NCI-H774 (cell line): ENCODE measurements at regions not wholly inside any gene's neighbourhood (a gene's known extent, or its start where the extent isn't known, plus 50 kb on each side); places are given as distances from the start of the nearest gene placed in this dataset.

ENCODE experiments used
- DNase-seq: peaks from one replicate; lab custom pipeline; 2025; lab: John Stamatoyannopoulos, UW

GRCh38 chr3:59698091-59698490 lies 648.3 kb upstream of the CFAP20DC start:
- no peak for DNase-seq

DNA sequence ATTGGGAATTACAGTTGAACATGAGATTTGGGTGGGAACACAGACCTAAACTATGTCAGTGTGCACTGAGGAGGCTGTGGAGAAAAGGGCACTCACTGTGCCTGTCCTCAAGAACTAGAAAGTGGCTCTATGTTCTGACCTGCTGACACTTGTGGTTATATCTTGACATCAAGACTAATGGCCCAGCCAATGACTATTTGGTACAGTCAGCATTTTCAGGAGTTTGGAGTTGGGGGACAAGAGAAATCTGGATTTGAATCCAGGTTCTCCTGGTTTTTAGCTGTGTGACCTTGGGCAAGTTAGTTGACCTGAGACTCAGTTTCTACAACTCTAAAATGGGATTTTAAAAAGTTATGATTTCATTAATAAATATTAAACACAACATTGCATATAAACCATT lies 647.0 kb upstream of the CFAP20DC start:
- DNase-seq = no peak

DNA sequence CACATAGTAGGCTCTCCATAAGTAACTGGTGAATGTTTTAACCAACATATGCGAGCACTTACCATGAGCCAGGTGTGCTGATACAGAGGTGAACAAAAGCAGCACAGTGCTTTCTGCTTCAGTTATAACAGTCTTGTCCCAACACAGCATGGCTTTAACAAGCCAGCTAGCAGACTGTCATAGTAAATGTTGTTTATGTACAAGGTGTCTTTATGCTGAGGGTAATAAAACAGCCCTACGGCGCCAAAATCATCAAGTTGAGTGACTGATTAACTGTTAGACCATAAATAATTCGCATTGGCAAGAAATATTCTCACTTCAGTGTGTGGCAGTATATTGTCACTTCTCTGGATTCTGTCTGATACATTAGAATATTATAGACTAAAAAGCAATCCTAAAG lies 646.0 kb upstream of the CFAP20DC start:
- no peak for DNase-seq

DNA sequence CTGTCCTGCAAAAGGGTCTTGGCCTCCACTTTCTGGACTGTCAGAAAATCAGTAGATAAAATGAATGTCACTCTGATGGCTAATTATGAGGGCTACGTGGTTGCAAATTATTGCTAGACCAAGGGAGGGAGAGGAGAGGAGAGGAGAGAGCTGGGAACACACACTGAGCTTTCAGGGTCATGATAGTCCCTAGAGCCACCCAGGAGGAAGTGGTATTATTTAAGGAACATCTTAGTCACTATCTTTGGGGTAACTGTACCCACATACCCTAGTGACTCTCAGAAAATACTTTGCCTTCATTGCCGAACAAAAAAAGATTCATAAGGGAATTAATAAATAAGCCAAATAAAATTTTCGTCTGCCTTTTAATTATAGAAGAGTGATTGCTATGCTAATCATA lies 642.3 kb upstream of the CFAP20DC start:
- no peak for DNase-seq

GRCh38 chr3:59690886-59691285 lies 641.1 kb upstream of the CFAP20DC start:
- DNase-seq = no peak

GRCh38 chr3:59688636-59689035 lies 638.8 kb upstream of the CFAP20DC start:
- DNase-seq = no peak

DNA sequence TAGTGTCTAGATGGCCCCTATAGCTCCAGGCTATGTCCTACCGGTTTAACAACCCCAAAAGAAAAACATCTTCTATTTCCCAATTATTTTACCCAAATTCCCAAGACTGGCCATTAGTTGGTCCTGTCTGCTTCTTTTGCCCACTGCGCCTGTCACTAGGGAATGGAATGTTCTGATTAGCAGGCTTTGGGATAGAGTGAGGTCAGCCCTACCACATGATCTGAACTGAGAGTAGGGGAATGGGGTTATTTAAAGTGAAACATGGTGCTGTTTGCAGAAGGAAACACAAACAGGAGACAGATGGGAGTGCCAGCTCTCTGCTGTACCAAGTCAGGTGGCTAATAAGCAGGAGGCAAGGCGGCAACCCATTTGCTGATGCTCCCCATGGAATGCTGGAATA lies 635.6 kb upstream of the CFAP20DC start:
- DNase-seq = no peak

DNA sequence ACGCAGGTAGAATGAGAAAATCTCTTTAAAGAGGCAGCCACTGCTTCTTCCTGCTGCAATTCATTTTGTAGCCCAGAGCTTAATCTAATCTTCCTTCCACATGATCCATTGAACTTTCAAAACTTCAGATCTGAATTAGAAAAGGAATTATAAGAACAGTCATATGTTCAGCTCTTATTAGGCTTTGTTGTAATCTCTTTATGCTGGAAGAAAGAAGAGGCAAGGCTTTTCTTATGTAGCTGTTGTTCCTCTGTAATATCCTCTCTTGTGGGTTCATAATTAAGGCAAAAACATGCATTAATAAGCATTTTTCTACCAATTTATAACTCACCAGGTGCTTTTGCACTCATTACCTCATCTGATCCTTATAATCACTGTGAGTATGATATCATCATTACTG lies 634.9 kb upstream of the CFAP20DC start:
- DNase-seq = no peak

DNA sequence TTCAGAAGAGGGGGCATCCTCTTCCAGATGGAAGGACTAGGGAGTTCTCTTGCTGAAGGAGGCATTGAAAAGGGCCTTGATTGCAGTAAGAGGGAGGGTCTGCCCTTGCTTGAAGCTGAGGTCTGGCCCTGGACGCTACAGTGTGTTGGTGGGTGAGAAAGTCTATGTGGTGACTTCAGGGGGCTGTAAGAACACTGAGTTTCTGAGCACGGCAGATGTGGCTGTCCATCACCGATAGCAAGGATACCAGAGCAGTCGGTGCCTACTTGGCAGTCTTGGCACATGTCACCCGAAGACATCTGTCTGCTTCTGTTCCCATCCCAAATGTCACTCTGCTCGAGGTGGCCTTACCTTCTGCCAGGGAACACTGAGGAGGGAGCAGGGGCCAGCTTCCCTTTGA lies 631.1 kb upstream of the CFAP20DC start:
- DNase-seq = no peak

- no peak for DNase-seq
Measured at GRCh38 chr3:59677747-59678702, 628.2 kb upstream of the CFAP20DC start.

GRCh38 chr3:59675495-59675894 lies 625.7 kb upstream of the CFAP20DC start:
- DNase-seq = no peak

GRCh38 chr3:59663076-59663850 lies 613.4 kb upstream of the CFAP20DC start:
- DNase-seq = no peak

GRCh38 chr3:59660852-59661625 lies 611.2 kb upstream of the CFAP20DC start:
- DNase-seq = no peak

DNA sequence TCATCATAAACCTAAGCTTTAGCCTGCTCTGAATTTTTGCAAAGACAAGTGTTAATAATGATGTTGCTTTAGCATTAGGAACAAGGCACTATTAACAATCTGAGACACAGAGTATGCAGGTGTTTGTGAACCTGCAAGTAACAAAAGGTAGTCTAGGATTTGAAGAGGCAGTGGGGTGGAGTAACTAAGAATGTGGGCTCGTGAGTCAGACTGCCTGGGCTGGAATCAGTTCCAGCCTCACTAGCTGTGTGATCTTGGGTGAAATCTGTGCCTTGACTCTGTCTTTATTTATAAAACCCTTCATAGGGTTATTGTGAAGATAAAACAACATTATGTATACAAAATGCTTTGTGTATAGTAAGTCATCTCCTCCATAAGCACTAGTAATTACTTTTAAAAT lies 610.6 kb upstream of the CFAP20DC start:
- DNase-seq = no peak

DNA sequence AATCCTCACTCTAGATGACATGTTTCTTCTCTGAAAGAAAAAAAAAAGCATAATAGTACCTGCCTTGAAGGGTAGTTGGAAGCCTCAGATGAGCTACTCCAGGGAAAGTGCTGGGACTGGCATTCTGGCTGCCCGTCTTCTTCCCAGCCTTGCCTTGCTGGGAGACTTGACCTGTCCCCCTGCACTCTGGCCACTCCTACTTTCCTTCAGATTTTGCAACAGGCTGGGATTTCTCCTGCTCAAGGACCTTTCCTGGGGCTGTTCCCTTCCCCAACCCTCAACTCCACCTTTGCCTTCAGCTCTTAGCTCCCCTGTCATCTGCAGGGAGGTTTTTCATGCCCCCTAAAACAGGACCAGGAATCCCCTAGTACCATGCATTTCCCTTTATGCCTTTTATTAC lies 609.9 kb upstream of the CFAP20DC start:
- no peak for DNase-seq

- DNase-seq = no peak
Measured at GRCh38 chr3:59658866-59659265, 609.0 kb upstream of the CFAP20DC start.

- DNase-seq = no peak
Measured at GRCh38 chr3:59658274-59658673, 608.4 kb upstream of the CFAP20DC start.

- no peak for DNase-seq
Measured at GRCh38 chr3:59655418-59656015, 605.7 kb upstream of the CFAP20DC start.

DNA sequence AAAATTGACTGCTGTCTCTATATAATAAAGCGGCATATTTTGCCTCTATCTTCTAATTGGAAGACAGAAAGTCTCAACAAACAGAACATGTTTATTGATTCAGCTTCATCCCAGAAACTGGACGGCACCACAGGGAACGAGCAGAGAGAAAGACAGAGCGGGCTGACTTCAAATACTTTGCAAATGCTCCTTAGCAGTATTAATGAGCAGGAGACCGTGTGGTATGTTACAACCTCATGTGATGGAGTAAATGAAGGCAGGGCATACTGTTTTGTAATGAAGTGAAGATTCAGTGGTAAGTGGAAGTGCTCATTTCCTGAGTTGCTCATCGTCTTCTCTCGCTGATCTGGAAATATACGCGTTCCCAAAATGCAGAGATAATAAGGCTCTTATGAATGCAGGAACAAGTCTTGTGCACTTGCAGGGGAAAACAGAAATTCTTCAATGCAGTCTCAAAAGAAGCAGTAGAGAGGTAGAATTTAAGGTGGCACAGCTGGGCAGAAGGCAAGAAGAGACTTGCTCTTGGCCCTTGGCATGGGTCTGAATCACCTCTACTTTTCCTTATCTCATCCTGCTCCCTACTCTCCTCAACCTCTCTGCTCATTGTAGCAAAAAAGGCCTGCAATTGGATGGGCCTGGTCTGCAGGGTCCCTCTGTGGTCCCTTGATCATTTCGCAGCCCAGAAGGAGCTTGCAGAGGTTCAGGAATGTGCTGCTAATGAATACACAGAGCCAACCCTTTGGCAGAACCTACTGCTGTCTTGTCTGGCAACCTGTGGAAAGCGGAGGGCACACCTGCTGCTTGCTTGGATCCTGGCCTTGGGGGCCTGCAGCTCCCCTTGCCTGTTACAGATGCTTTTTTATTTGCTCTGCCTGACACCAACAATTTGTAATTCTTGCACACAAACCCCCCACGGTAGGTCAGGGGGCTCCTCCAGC lies 604.9 kb upstream of the CFAP20DC start:
- DNase-seq = no peak

DNA sequence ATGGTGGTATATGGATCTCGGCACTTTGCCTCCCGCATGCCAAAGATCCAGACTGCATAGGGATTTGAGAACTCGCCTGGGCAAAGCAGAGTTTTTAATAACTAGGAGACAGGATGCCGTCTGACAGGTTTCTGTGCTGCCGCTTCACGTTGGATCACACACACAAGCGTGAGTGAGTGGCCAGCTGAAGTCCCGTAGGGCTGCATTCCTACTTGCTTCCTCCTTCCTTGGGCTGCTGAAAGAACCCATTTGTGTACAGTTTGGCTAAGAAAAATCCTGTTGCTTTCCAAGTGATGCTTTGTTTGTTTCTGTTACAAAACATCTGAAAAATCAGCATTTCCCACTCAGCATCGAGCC lies 604.3 kb upstream of the CFAP20DC start:
- DNase-seq = no peak
